HEK293 (cell line): ENCODE measurements at regions not wholly inside any gene's neighbourhood (a gene's known extent, or its start where the extent isn't known, plus 50 kb on each side); places are given as distances from the start of the nearest gene placed in this dataset.

Source experiments
- CTCF ChIA-PET: fragments of 350-600 bp; formaldehyde crosslinking; extraction: SDS; loops from one replicate; lab custom pipeline; 2021; ENCODE audit warnings: antibody characterized with exemption; lab: Yijun Ruan, JAX
- POLR2A ChIA-PET: fragments of 300-600 bp; formaldehyde crosslinking; extraction: SDS; loops from one replicate; lab custom pipeline; 2020; ENCODE audit warnings: antibody characterized with exemption, inconsistent platforms; lab: Yijun Ruan, JAX
- H3K27ac ChIP-seq: fragments of 200-500 bp; sonication (Bioruptor generic); 2 replicates; pipeline ENCODE4 v1.5.1; 2014; ENCODE audit warnings: low read depth, low read length, control low read depth, inconsistent platforms; ENCODE audit errors: extremely low read depth
- H3K36me3 ChIP-seq, 2 experiments: fragments of 200-500 bp in 1 of 2; sonication (Bioruptor generic) in 1 of 2; 1 replicate in 1 of 2; 2 replicates in 1 of 2; pipeline ENCODE4 v1.5.1; 2014 to 2017; ENCODE audit warnings: inconsistent platforms in 2 of 2, low read length in 2 of 2; ENCODE audit not compliant: control insufficient read depth in 2 of 2, insufficient read depth in 1 of 2
- H3K4me1 ChIP-seq: fragments of 200-500 bp; sonication (Bioruptor generic); 2 replicates; pipeline ENCODE4 v1.5.1; 2014; ENCODE audit warnings: mild to moderate bottlenecking, low read length, inconsistent platforms; ENCODE audit not compliant: control insufficient read depth, insufficient read depth
- H3K4me3 ChIP-seq: 2 replicates; pipeline ENCODE4 v1.5.1; 2011; ENCODE audit warnings: low read depth, mild to moderate bottlenecking, control low read depth, low read length, moderate library complexity
- H3K9me3 ChIP-seq: fragments of 200-500 bp; sonication (Bioruptor generic); 2 replicates; pipeline ENCODE4 v1.5.1; 2014; ENCODE audit warnings: low read depth, low read length, inconsistent platforms; ENCODE audit not compliant: control insufficient read depth, insufficient read depth
- BCL6B ChIP-seq: fragments of 450-650 bp; formaldehyde crosslinking; IDR thresholded peaks from 2 replicates; pipeline ENCODE4 v1.5.1; 2017; ENCODE audit warnings: missing biosample characterization, missing genetic modification characterization
- PATZ1 ChIP-seq: fragments of 450-650 bp; formaldehyde crosslinking; IDR thresholded peaks from 2 replicates; pipeline ENCODE4 v1.5.1; 2016; ENCODE audit warnings: missing biosample characterization, missing genetic modification characterization
- TCF7L2 ChIP-seq: IDR thresholded peaks from 2 replicates; pipeline ENCODE4 v1.6.1; 2011; ENCODE audit warnings: low read depth, mild to moderate bottlenecking, inconsistent platforms, low read length, moderate library complexity, borderline replicate concordance
- YY1 ChIP-seq: fragments of 450-650 bp; formaldehyde crosslinking; IDR thresholded peaks from 2 replicates; pipeline ENCODE4 v1.5.1; 2018; ENCODE audit warnings: missing biosample characterization, missing genetic modification characterization
- ZNF148 ChIP-seq: fragments of 450-650 bp; formaldehyde crosslinking; IDR thresholded peaks from 2 replicates; pipeline ENCODE4 v1.5.0; 2017; ENCODE audit warnings: missing biosample characterization, missing genetic modification characterization, borderline replicate concordance
- ZNF174 ChIP-seq: fragments of 450-650 bp; formaldehyde crosslinking; IDR thresholded peaks from 2 replicates; pipeline ENCODE4 v1.5.0; 2017; ENCODE audit warnings: missing biosample characterization, mild to moderate bottlenecking, missing genetic modification characterization
- ZNF274 ChIP-seq, 2 experiments: fragments of 200-500 bp in 1 of 2; fragments of 450-650 bp in 1 of 2; sonication (Bioruptor generic) in 1 of 2; formaldehyde crosslinking in 1 of 2; IDR thresholded peaks; 2 replicates each; pipeline versions ENCODE4 v1.5.1 to v1.6.1; 2014 to 2016; ENCODE audit warnings: borderline replicate concordance in 1 of 2, inconsistent platforms in 1 of 2, low read length in 1 of 2, missing biosample characterization in 1 of 2, missing genetic modification characterization in 1 of 2
- ZNF341 ChIP-seq: fragments of 450-650 bp; formaldehyde crosslinking; IDR thresholded peaks from 2 replicates; pipeline ENCODE4; 2016; ENCODE audit warnings: low read depth, missing biosample characterization, missing genetic modification characterization
- ZNF354C ChIP-seq: fragments of 450-650 bp; formaldehyde crosslinking; IDR thresholded peaks from 2 replicates; pipeline ENCODE4 v1.5.1; 2016; ENCODE audit warnings: missing biosample characterization, missing genetic modification characterization, low read depth, borderline replicate concordance
- ZNF513 ChIP-seq: fragments of 450-650 bp; IDR thresholded peaks from 2 replicates; pipeline ENCODE4 v1.5.1; 2018; ENCODE audit warnings: missing biosample characterization, missing genetic modification characterization
- ZNF514 ChIP-seq: fragments of 450-650 bp; formaldehyde crosslinking; IDR thresholded peaks from 2 replicates; pipeline ENCODE4 v1.5.1; 2016; ENCODE audit warnings: missing biosample characterization, missing genetic modification characterization
- ZNF561 ChIP-seq: fragments of 450-650 bp; IDR thresholded peaks from 2 replicates; pipeline ENCODE4 v1.5.1; 2018; ENCODE audit warnings: missing biosample characterization, missing genetic modification characterization, borderline replicate concordance
- ZNF596 ChIP-seq: fragments of 450-650 bp; IDR thresholded peaks from 2 replicates; pipeline ENCODE4 v1.5.0; 2018; ENCODE audit warnings: missing biosample characterization, mild to moderate bottlenecking, missing genetic modification characterization, moderate library complexity
- ZNF629 ChIP-seq: fragments of 450-650 bp; formaldehyde crosslinking; IDR thresholded peaks from 2 replicates; pipeline ENCODE4 v1.5.1; 2017; ENCODE audit warnings: missing biosample characterization, missing genetic modification characterization

- TF ChIP-seq ZNF561 (tag by site-specific recombination) (no peak), ZNF274 (IDR thresholded peaks at IDR 0.05; ENCODE audit: low read length) (no peak), ZNF274 (tag by site-specific recombination; IDR thresholded peaks at IDR 0.05; ENCODE audit: borderline replicate concordance) (no peak), ZNF513 (tag by site-specific recombination) (no peak), ZNF629 (no peak), TCF7L2 (no peak), ZNF354C (no peak), PATZ1 (tag by site-specific recombination) (no peak), BCL6B (tag by site-specific recombination) (no peak), ZNF341 (tag by site-specific recombination) (no peak)
These were observed 158.0 kb upstream of the PMEPA1 start (continued) for GRCh38 chr20:57867807-57868206.

- no peak for TF ChIP-seq ZNF596 (tag by site-specific recombination)
- TF ChIP-seq YY1 (tag by site-specific recombination): no peak
- no peak for TF ChIP-seq ZNF561 (tag by site-specific recombination)
- TF ChIP-seq ZNF148 (tag by site-specific recombination): no peak
- no peak for TF ChIP-seq ZNF514 (tag by site-specific recombination)
- no peak for TF ChIP-seq ZNF174 (tag by site-specific recombination)
- Histone ChIP-seq H3K27ac (no peak overlapping the region), H3K4me3 (no peak overlapping the region), H3K4me1 (0 out of 2 replicates have a peak, but pooled peaks cover 3% of the 10 kb centered on the region), H3K36me3 (no peaks in the 10 kb centered on the region), H3K9me3 (no peaks in the 10 kb centered on the region)
- CTCF ChIA-PET: interaction anchor here (0.9 kb wide), 1 partner anchor 14 kb away, joined by 3 read pairs; no protein-coding TSS in a partner anchor
- POLR2A ChIA-PET: no interaction called here
These were observed 157.5 kb upstream of the PMEPA1 start for GRCh38 chr20:57867181-57867803.
